HG03095 (cell line): ENCODE measurements at regions not wholly inside any gene's neighbourhood (a gene's known extent, or its start where the extent isn't known, plus 50 kb on each side); places are given as distances from the start of the nearest gene placed in this dataset.

Source experiments
- ATAC-seq: cut with Tn5 transposase; IDR thresholded peaks from one replicate; pipeline ENCODE4 v1.9.1; 2021; ENCODE audit warnings: moderate library complexity; ENCODE audit not compliant: unreplicated experiment

- ATAC-seq, result no peak
These were observed 99.8 kb downstream of the TES start for GRCh38 chr7:116310141-116310540.

GRCh38 chr7:116311259-116311658, 100.9 kb downstream of the TES start:
- ATAC-seq, result no peak

GRCh38 chr7:116311816-116312471, 101.6 kb downstream of the TES start:
- no peak for ATAC-seq

DNA sequence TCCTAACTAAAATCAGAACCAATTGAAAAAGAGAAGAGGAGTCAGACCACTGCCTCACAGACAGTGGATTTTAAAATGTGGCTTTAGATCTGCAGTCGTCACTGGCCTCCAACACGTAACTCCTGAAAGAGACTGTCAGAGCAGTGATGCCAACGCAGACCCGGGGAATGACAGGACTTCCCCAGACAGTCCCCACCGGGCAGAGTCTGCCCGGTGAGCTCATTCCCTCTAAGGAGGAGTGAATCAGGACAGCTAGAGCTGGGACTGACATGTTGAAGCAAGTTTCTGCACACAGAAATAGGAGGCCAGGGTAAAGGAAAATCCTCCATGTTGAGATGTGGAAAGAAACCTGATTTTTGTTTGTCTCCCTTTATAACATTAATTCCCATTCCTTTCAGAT, 105.0 kb downstream of the TES start:
- no peak for ATAC-seq

DNA sequence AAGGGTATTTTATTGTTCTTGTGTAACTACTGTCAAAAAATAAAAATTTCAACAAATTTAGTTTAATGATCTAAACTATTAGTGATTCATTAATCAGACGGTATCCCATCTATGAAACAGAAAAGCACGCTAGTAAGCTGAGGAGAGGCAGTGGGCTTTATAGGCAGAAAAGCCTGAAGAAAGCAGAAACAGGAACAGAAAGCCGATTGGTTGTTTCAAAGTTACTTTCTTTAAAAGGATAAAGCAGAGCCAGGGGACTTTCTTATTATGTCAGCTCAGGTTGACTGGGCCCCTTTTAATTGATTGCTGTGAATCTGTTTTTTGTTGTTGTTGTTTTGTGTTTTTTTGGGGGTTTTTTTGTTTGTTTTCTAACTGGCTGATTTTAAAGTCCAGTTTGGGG, 105.5 kb downstream of the TES start:
- peak; percentile 30 for ATAC-seq

GRCh38 chr7:116316838-116317628, 106.7 kb downstream of the TES start:
- ATAC-seq, result peak; percentile 87

- ATAC-seq, result no peak
These were observed 107.6 kb downstream of the TES start for GRCh38 chr7:116317907-116318306.

DNA sequence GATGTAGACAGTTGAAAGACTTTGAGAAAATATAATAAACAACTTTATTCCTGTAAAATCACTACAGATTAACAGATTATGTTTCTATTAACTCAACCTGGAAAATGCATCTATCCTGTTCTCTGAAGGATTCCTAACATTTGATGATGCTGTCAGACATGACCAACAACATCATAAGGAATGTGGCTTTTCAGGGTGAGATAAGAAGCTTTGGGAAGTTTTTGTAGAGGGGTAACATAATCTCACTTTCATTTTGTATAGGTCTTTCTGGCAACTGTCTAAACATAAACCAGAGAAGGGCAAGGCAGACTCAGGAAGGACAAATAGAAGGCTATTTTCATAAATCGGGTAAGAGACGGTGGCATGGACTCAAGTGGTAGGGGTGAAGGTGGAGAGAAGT, 112.2 kb downstream of the TES start:
- no peak for ATAC-seq

- ATAC-seq, result no peak
These were observed 114.2 kb downstream of the TES start for GRCh38 chr7:116324582-116324981.

GRCh38 chr7:116325517-116325916, 115.2 kb downstream of the TES start:
- ATAC-seq, result no peak

DNA sequence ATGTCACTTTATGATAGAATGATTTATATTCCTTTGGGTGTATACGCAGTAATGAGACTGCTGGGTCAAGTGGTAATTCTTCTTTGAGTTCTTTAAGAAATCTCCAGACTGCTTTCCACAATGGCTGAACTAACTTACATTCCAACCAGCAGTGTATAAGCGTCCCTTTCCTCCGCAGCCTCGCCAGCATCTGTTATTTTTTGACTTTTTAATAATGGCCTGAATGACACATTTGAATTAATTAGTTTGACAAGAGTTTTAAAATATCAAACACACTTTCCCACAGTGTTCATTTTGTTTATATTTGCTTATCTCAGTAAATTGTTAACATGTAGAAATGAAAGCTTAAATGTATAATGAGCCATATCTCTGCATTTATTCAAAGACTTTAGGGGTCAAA, 116.8 kb downstream of the TES start:
- ATAC-seq, result no peak

DNA sequence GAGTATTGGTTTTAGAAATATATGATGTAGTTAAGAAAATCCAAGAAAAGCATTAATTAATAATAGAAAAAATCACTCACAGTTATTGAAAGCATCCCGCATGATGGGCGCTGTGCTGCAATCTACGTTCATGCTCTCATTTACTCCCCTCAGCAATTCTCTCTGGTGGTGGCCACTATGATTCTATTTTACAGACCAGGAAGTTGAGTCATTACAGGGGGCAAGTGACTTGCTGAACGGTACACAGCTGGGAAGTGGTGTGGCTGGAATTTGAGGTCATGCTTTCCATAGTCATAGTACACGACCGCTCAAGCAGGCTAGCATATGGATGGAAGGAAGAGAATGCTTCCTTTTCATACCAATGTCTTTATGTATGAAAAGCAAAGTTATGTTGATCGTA, 117.4 kb downstream of the TES start:
- no peak for ATAC-seq

DNA sequence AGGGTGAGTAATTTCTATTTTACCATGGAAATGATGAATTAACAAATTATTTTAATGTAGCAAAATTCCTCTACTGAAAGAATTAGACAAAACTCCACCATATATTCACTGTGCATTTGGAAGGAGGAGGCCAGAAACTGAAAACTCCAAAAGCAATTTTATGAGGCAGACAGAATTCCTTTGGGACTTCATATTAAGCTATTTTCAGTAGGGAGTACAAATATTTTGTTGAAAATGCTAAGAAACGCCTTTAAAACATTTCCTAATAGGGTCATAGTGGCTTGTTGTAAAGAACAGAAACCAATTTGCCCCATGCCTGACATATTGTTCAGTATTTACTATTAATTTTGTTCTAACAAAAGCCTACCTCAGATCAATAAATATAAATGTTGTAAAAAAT, 117.8 kb downstream of the TES start:
- ATAC-seq, result no peak

DNA sequence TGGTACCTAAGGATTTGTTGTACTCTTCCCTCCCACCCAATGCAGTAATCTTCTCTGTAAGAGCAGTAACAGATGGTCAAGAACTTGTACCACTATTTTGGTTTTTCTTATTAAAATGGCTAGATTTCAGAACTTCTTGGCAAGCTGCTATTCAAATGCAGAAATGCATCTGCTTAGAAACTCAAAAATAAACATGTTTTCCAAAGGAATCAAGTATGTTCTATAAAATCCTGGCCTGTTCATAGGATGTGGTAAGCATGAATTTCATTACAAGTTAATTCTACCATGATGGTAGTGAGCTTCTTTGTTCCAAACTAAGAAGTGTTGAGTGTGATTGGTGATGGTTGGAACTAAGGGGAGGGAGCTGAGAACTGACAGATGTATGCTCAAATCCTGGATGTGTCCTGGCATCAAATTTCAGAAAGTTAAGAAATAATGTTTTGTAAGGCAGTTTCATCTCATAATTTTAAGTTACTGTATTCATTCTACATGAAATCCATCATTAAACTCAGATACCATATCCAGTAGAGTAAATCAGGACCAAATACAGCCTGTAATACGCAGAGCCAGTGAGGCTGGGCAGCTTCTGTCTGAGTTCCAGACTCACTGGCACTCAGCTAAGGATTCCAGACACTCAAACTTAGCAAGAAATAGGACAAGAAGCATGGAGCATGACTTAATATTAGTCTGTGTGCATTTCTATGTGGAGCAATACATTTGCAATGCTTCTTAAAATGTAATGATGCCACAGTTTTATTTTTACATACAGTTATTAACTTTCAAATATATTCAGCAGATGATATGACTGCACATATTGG, 119.6 kb downstream of the TES start:
- no peak for ATAC-seq

- ATAC-seq, result no peak
These were observed 120.7 kb downstream of the TES start for GRCh38 chr7:116331020-116331419.

DNA sequence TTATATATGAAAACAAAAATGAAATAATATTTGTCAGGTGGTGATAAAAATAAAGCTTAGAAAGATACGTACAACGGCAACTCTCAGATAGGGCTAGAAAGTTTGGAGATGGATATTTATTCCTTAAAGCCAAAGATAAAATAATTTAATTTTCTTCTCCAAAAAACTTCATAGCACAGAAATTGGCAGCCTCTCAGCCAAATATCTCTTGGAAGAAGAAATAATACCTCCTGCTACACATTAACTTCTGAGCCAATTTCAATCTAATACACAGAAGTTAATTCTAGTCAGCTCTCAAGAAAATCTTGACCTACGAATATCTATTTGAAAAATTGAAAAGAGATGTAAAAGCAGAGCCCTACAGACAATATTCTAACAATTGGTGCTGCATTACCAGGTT, 122.4 kb downstream of the TES start:
- no peak for ATAC-seq

DNA sequence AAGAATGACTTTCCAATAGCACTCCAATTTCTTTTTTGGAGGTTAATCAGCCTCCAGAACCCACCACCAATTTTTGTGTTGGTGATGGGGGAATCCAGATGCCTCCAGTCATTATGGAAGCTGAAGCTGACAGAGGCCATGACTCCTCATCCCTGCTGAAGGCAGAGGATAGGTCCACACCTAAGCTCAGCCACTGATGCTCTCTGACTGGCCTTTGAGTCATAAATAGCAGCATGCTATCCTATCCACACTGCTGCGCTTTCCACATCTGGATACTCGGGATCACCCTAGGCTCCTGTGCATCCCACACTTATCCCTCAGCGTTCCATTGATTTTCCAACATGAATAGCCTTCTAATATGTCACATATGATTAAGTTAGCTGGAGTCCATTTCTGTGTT, 124.2 kb downstream of the TES start:
- ATAC-seq, result no peak

GRCh38 chr7:116337018-116337417, 126.7 kb downstream of the TES start:
- no peak for ATAC-seq

DNA sequence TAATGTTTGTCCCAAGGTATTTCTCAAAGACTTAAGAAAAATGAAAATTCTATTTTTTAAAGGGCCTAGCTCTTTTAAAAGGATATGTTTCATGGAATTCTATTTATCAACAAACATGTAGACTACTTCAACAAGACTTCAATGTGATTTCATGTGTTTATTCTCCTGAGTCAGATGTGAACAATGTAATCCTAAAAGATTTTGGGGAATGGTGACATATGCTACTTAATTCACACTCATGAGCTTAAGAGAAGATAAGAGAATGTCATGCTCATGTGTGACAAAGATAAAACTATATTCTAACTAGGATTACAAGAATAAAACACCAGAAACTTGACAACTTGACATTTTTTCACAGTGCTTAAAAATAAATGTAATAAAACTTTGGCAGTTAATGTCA, 127.5 kb downstream of the TES start:
- no peak for ATAC-seq

DNA sequence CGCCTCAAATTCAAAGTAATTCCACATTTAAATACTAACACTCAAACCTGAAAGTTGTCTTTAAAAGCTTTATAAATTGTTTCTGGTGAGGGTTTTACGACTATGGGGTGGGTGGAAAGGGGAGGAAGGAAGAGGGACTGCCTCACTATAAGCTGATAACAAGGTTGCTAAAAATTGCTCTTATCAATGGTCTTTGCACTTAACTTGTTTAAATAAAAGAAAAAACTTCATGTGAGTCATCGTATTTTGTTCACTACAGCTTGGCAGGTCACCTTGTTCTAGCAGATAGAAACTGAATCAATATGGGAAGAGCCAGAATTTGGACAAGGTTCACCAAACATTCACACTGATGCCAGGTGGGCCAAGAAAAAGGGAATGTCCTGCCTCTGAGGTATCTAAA, 129.2 kb downstream of the TES start:
- ATAC-seq, result no peak

DNA sequence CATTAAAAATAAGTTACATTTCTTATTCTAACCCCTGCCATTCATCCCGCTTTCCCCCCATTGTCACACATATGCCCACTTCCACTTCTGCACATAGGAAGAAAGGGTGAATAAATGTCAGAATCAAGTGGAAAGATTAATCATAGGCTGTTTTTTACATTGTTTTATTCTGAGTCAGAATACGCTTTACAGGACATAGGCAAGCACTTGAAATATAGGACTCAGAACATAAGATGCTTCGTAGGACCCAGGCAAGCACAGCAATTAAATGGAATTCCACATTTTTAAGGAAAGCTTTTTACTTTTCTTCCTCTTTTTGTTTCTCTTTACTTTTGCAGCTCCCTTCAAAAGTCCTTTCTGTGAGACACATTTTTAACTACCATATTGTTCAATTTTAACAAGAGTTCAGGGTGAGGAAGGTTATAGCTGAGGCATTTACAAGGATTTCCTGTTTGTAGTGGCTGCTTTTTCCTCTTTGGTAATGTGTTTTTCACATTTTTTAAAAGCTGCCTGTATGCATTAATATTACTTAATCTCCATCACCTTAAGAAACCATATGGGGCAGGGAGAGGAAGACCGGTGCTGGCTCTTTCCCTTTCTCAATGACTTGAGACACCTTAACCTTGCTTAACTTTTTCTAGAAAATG, 130.0 kb downstream of the TES start:
- no peak for ATAC-seq
